Aorta (tissue), 5 donors: ENCODE measurements at regions not wholly inside any gene's neighbourhood (a gene's known extent, or its start where the extent isn't known, plus 50 kb on each side); places are given as distances from the start of the nearest gene placed in this dataset.

ENCODE experiments used
- ATAC-seq: fragments of 200-7000 bp; cut with Tn5 transposase; one replicate; pipeline ENCODE4 v1.9.1; 2022; ENCODE audit warnings: moderate library complexity; ENCODE audit not compliant: low FRiP score
- DNase-seq, 2 donors: peaks; one replicate each; pipeline ENCODE4 v3.0.0-alpha.2; 2020
- H3K27ac ChIP-seq, 2 donors: one replicate each; pipeline ENCODE4 v1.5.1; 2013; ENCODE audit warnings: low read length in 2 of 2, mild to moderate bottlenecking in 2 of 2, moderate library complexity in 2 of 2, control low read depth in 1 of 2, inconsistent platforms in 1 of 2, low read depth in 1 of 2
- H3K27me3 ChIP-seq, 2 donors: one replicate each; pipeline ENCODE4 v1.6.1; 2013; ENCODE audit warnings: control low read depth in 1 of 2, low read length in 1 of 2, mild to moderate bottlenecking in 1 of 2, moderate library complexity in 1 of 2; ENCODE audit not compliant: insufficient read depth in 2 of 2, control insufficient read depth in 1 of 2
- H3K36me3 ChIP-seq, 2 donors: one replicate each; pipeline ENCODE4 v1.6.1; 2013; ENCODE audit warnings: control low read depth in 1 of 2, low read length in 1 of 2, mild to moderate bottlenecking in 1 of 2; ENCODE audit not compliant: insufficient read depth in 2 of 2, control insufficient read depth in 1 of 2
- H3K4me1 ChIP-seq, 2 donors: one replicate each; pipeline ENCODE4 v1.6.1; 2013; ENCODE audit warnings: low read length in 2 of 2, control low read depth in 1 of 2, mild to moderate bottlenecking in 1 of 2, moderate library complexity in 1 of 2; ENCODE audit not compliant: insufficient read depth in 2 of 2, control insufficient read depth in 1 of 2
- H3K4me3 ChIP-seq, 2 donors: one replicate each; pipeline ENCODE4 v1.5.1; 2013; ENCODE audit warnings: low read length in 2 of 2, control low read depth in 1 of 2, mild to moderate bottlenecking in 1 of 2
- H3K9me3 ChIP-seq: one replicate; pipeline ENCODE4 v1.6.1; 2013; ENCODE audit warnings: mild to moderate bottlenecking, low read length; ENCODE audit not compliant: control insufficient read depth
- WGBS, 2 donors: extraction: QIAGEN DNeasy Blood & Tissue Kit; methylation state at CpG; one replicate each; pipeline ENCODE4 v1.1.7; 2013; 5-methylcytosine and 5-hydroxymethylcytosine counted together
- intact Hi-C, 2 donors: fragments of 100-400 bp; cut with DNase I; formaldehyde crosslinking; loops; one replicate each; pipeline versions ENCODE4 v1.14.2 to v1.15.0; 2022
- donor health status: healthy with polysubstance abuse.
- donor health status: Bipolar disorder and iron deficiency.
- donor health status: DM: no; HTN: no; CAD: no.
- donor health status: DM: no; HTN: no; CAD: no.
- donor health status: DM: yes; HTN: yes; CAD: no.

GRCh38 chr20:17796091-17796563, 96.4 kb downstream of the BANF2 start:
- Histone ChIP-seq H3K9me3 (no peaks in the 10 kb centered on the region), H3K27me3 (no peaks in the 10 kb centered on the region), H3K27ac (peak overlapping the region; percentile 35 to 50), H3K4me3 (no peak overlapping the region), H3K4me1 (no peaks in the 10 kb centered on the region), H3K36me3 (no peaks in the 10 kb centered on the region)
- 3 to 8% methylated on average over 2 of the region's 2 CpGs for WGBS, 2 donors
- intact Hi-C loops = loop anchor here (5.0 to 10.0 kb wide), 5 partner anchors 41 to 291 kb away; partner anchors contain the start of gene RRBP1 (in 1 of the 2)
- peak in 1 of 2 donors; percentile 73 for DNase-seq
- peak; percentile 90 for ATAC-seq

DNA sequence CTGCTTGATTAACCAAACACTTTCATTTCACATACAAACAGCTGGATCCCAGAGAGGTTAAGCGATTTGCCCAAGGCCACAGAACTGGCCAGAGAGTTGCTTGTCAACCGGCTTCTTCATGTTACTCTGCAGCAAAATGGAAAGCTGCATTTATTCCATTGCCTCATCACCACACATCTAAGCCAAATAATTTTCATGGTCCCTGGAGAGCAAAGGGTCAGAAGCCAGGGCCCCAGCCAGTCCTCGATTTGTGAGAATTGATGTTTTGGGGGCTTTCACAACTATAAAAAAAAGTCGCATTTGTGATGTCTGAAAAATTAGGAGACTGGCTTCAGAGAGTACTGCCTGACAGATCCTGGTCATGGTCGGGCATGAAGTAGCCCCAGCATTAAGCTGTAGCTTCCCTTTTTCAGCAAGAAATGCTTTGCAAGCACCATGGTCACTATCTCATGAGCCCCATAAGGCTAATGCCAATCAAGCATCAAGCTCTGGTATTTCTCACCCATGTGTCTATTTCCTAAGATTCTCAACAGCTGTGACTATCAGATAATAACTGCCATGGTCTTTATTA, 95.8 kb downstream of the BANF2 start:
- no peaks in the 10 kb centered on the region for H3K36me3 ChIP-seq
- H3K4me3 ChIP-seq = no peak overlapping the region
- ATAC-seq (peak; percentile 56), DNase-seq (no peak)
- H3K27me3 ChIP-seq = no peaks in the 10 kb centered on the region
- no peaks in the 10 kb centered on the region for H3K9me3 ChIP-seq
- H3K4me1 ChIP-seq = no peaks in the 10 kb centered on the region
- H3K27ac ChIP-seq = peak overlapping the region; percentile 50 to 70
- WGBS, 2 donors = 45 to 48% methylated on average over 5 of the region's 5 CpGs
- intact Hi-C loops = loop anchor here (5.0 to 10.0 kb wide), 5 partner anchors 42 to 291 kb away; partner anchors contain the start of gene RRBP1 (in 1 of the 2)

GRCh38 chr20:17795003-17795402, 95.2 kb downstream of the BANF2 start:
- Histone ChIP-seq H3K4me1 (no peaks in the 10 kb centered on the region), H3K36me3 (no peaks in the 10 kb centered on the region), H3K9me3 (no peaks in the 10 kb centered on the region), H3K4me3 (no peak overlapping the region), H3K27ac (peak overlapping the region in 1 of 2 donors; percentile 70), H3K27me3 (no peaks in the 10 kb centered on the region)
- DNase-seq = no peak
- intact Hi-C loops = loop anchor here (5.0 to 10.0 kb wide), 5 partner anchors 42 to 290 kb away; partner anchors contain the start of gene RRBP1 (in 1 of the 2)
- ATAC-seq = no peak

GRCh38 chr20:17794400-17794799, 94.6 kb downstream of the BANF2 start:
- Histone ChIP-seq H3K36me3 (no peaks in the 10 kb centered on the region), H3K4me1 (no peaks in the 10 kb centered on the region), H3K27ac (no peak overlapping the region), H3K9me3 (no peaks in the 10 kb centered on the region), H3K27me3 (no peaks in the 10 kb centered on the region), H3K4me3 (no peak overlapping the region)
- DNase-seq = peak in 1 of 2 donors; percentile 69
- intact Hi-C loops = loop anchor here in 1 of 2 donors (10.0 kb wide), 1 partner anchor 290 kb away; no protein-coding TSS in a partner anchor
- WGBS, 2 donors = 3 to 10% methylated on average over 3 of the region's 3 CpGs
- peak; percentile 40 for ATAC-seq

- intact Hi-C loops = loop anchor here in 1 of 2 donors (10.0 kb wide), 1 partner anchor 289 kb away; no protein-coding TSS in a partner anchor
- no peak for DNase-seq
Measured at GRCh38 chr20:17793986-17794385, 94.2 kb downstream of the BANF2 start.

GRCh38 chr20:17790296-17790695, 90.5 kb downstream of the BANF2 start:
- ATAC-seq (no peak), DNase-seq (no peak)
- no peaks in the 10 kb centered on the region for H3K36me3 ChIP-seq
- no peak overlapping the region for H3K4me3 ChIP-seq
- H3K4me1 ChIP-seq = no peaks in the 10 kb centered on the region
- no peak overlapping the region for H3K27ac ChIP-seq
- no peaks in the 10 kb centered on the region for H3K9me3 ChIP-seq
- intact Hi-C loops = loop anchor here in 1 of 2 donors (10.0 kb wide), 1 partner anchor 285 kb away; no protein-coding TSS in a partner anchor
- no peaks in the 10 kb centered on the region for H3K27me3 ChIP-seq
- WGBS, 2 donors = 87 to 90% methylated on average over 4 of the region's 4 CpGs

More at GRCh38 chr20:17793986-17794385, 94.2 kb downstream of the BANF2 start:
- no peak overlapping the region for H3K4me3 ChIP-seq
- H3K27ac ChIP-seq = no peak overlapping the region
- no peaks in the 10 kb centered on the region for H3K27me3 ChIP-seq
- H3K36me3 ChIP-seq = no peaks in the 10 kb centered on the region
- WGBS, 2 donors = 56 to 87% methylated on average over 2 of the region's 2 CpGs
- no peaks in the 10 kb centered on the region for H3K4me1 ChIP-seq
- no peak for ATAC-seq
- H3K9me3 ChIP-seq = no peaks in the 10 kb centered on the region

DNA sequence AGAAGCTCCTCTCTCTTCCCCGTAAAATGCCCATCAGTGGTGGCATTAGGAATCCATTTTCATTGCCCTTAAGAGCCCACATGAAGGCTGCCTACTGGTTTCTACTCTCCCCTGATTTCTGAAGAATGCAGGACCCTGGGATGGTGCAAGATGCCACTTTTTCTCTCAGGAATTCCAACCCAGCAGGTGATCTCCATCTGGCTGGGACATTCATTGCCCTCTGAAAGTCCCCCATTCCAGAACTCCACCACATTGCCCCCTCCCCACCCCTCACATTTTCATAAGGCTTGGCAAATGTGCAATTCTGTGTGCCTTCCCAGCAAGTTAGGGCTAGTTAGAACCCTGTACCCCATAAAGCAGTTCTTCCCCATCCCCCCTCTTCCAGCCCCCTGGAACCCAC, 88.0 kb downstream of the BANF2 start:
- Histone ChIP-seq H3K9me3 (no peaks in the 10 kb centered on the region), H3K27me3 (no peaks in the 10 kb centered on the region), H3K36me3 (no peaks in the 10 kb centered on the region), H3K4me1 (no peaks in the 10 kb centered on the region), H3K27ac (no peak overlapping the region), H3K4me3 (no peak overlapping the region)
- 90 to 97% methylated on average over 1 of the region's 1 CpG for WGBS, 2 donors
- ATAC-seq = no peak
- DNase-seq = no peak
- intact Hi-C loops = no loop called here

DNA sequence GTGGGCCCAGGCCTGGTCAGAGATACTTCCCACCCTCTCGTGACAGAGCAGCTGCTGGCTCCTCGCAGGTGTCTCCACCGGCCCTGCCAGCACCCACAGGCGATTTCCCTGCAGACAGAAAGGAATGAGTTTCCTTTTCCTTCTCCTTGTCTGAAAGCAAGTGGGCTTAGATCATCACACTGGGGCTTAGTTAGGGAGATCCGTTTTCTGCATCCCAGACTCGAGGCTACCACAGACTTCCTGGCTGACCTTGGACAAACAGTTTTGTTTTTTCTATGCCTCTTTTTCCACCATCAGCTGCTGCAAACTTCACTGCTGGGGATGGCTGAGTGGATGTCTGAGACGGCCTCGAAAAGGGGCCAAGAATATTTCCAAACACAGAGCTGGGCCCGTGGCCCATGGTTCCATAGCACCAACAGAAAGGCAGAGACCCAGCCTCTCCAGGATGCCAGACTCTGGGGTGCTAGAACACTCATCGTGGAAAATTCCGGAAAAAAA, 86.5 kb downstream of the BANF2 start:
- peak overlapping the region in 1 of 2 donors; percentile 28 for H3K27ac ChIP-seq
- H3K4me3 ChIP-seq = no peak overlapping the region
- peak in 1 of 2 donors; percentile 53 for DNase-seq
- H3K27me3 ChIP-seq = no peaks in the 10 kb centered on the region
- WGBS, 2 donors = 2 to 5% methylated on average over 11 of the region's 11 CpGs
- H3K9me3 ChIP-seq = no peaks in the 10 kb centered on the region
- ATAC-seq = peak; percentile 79
- intact Hi-C loops = no loop called here
- H3K36me3 ChIP-seq = no peaks in the 10 kb centered on the region
- no peaks in the 10 kb centered on the region for H3K4me1 ChIP-seq
